Left ventricle myocardium inferior (tissue), 1 donor: ENCODE measurements at regions not wholly inside any gene's neighbourhood (a gene's known extent, or its start where the extent isn't known, plus 50 kb on each side); places are given as distances from the start of the nearest gene placed in this dataset.

Experiments used
- DNase-seq: peaks from one replicate; pipeline ENCODE4 v3.0.0-alpha.2; 2020
- H3K27ac ChIP-seq: fragments of 200-600 bp; replicated peaks from 2 replicates; pipeline ENCODE4 v1.8.0; 2021
- H3K27me3 ChIP-seq: fragments of 200-600 bp; 2 replicates; pipeline ENCODE4 v1.8.0; 2021; ENCODE audit warnings: low read depth
- H3K36me3 ChIP-seq: fragments of 200-600 bp; 2 replicates; pipeline ENCODE4 v1.8.0; 2021
- H3K4me1 ChIP-seq: fragments of 200-600 bp; 2 replicates; pipeline ENCODE4 v1.8.0; 2021
- H3K4me3 ChIP-seq: fragments of 200-600 bp; 2 replicates; pipeline ENCODE4 v1.8.0; 2021; ENCODE audit warnings: mild to moderate bottlenecking, moderate library complexity
- H3K9me3 ChIP-seq: fragments of 200-600 bp; replicated peaks from 2 replicates; pipeline ENCODE4 v1.8.0; 2021
- CTCF ChIP-seq: fragments of 200-600 bp; IDR thresholded peaks from 2 replicates; pipeline ENCODE4 v1.8.0; 2021; ENCODE audit warnings: antibody characterized with exemption, mild to moderate bottlenecking, borderline replicate concordance
- intact Hi-C: fragments of 100-400 bp; cut with micrococcal nuclease; formaldehyde crosslinking; loops from one replicate; pipeline ENCODE4 v1.11.0; 2022
- donor health status: DM: no; HTN: yes; CAD: no; lungs with severe emphysema.

- TF ChIP-seq CTCF: no peak
- Histone ChIP-seq H3K36me3 (peaks cover 8% of the 10 kb centered on the region), H3K27ac (peak overlapping the region; percentile 98), H3K4me1 (peaks cover 45% of the 10 kb centered on the region), H3K27me3 (no peaks in the 10 kb centered on the region), H3K9me3 (no peaks in the 10 kb centered on the region), H3K4me3 (no peak overlapping the region)
- intact Hi-C loops: no loop called here
- DNase-seq: no peak
These were observed 119.1 kb downstream of the C9orf50 start for GRCh38 chr9:129501771-129502319.

- Histone ChIP-seq H3K9me3 (no peaks in the 10 kb centered on the region), H3K27ac (peak overlapping the region; percentile 98), H3K36me3 (peaks cover 8% of the 10 kb centered on the region), H3K4me3 (no peak overlapping the region), H3K4me1 (peaks cover 48% of the 10 kb centered on the region), H3K27me3 (no peaks in the 10 kb centered on the region)
- no peak for DNase-seq
- no peak for TF ChIP-seq CTCF
- intact Hi-C loops: no loop called here
These were observed 119.8 kb downstream of the C9orf50 start for GRCh38 chr9:129500863-129501770.

- TF ChIP-seq CTCF: no peak
- H3K4me1 ChIP-seq: peaks cover 56% of the 10 kb centered on the region
- DNase-seq: no peak
- intact Hi-C loops: no loop called here
- H3K36me3 ChIP-seq: peaks cover 8% of the 10 kb centered on the region
- H3K27me3 ChIP-seq: no peaks in the 10 kb centered on the region
- no peaks in the 10 kb centered on the region for H3K9me3 ChIP-seq
- H3K27ac ChIP-seq: peak overlapping the region; percentile 98
- peak overlapping the region; percentile 20 for H3K4me3 ChIP-seq
These were observed 120.6 kb downstream of the C9orf50 start for GRCh38 chr9:129500161-129500862.

GRCh38 chr9:129498451-129499384 lies 122.2 kb downstream of the C9orf50 start:
- Histone ChIP-seq H3K4me1 (peaks cover 70% of the 10 kb centered on the region), H3K36me3 (peaks cover 6% of the 10 kb centered on the region), H3K27ac (peak overlapping the region; percentile 98), H3K9me3 (no peaks in the 10 kb centered on the region), H3K4me3 (peak overlapping the region; percentile 72), H3K27me3 (no peaks in the 10 kb centered on the region)
- TF ChIP-seq CTCF: no peak
- intact Hi-C loops: loop anchor here (10.0 kb wide), 1 partner anchor 106 kb away; no protein-coding TSS in a partner anchor
- DNase-seq: no peak
